HG03520 (cell line): ENCODE measurements at regions not wholly inside any gene's neighbourhood (a gene's known extent, or its start where the extent isn't known, plus 50 kb on each side); places are given as distances from the start of the nearest gene placed in this dataset.
"Not testable (repeated sequence)": the region's sequence is repeated elsewhere in the genome, so short reads cannot be mapped to it uniquely, and the experiment has no call there.

Experiments
- ATAC-seq: cut with Tn5 transposase; IDR thresholded peaks from one replicate; pipeline ENCODE4 v1.9.1; 2021; ENCODE audit warnings: mild to moderate bottlenecking, moderate library complexity; ENCODE audit not compliant: unreplicated experiment

DNA sequence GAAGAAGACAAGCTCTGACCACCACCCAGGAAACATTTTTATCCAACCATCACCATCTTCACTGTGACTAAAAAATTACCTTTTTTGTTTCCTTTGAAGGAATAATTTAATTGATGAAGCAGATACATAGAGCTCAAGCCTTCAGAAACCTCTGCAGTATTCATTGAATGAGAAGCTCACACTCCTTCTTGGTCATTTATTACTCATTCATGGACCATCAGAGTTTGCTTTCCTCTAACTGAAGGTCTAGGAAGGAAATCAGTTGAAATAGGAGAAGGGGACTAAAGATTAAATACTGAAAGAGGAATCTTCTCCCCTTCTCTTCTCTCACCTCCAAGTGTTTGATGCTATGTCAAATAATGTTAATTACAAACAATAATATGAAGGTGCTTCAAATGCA lies 290.6 kb upstream of the KLF3 start:
- no peak for ATAC-seq

DNA sequence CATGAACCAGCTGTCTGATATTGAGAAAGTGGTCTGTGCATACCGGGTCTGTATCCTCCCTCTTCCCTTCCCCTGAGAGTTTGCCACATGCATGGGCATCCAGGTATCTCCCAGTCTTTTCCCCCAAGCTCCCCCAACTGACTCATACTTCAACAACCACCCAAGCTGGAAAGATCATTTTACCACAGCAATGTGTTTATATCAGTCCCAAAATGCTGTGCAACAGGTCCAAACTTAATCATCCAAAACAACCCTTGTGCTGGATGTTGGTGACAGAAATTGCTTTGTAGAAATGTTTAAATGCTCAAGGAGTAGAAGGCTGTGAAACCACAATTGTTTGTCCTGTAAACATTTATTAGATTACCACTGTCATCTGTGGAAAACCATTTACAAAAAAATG lies 286.8 kb upstream of the KLF3 start:
- ATAC-seq = no peak

DNA sequence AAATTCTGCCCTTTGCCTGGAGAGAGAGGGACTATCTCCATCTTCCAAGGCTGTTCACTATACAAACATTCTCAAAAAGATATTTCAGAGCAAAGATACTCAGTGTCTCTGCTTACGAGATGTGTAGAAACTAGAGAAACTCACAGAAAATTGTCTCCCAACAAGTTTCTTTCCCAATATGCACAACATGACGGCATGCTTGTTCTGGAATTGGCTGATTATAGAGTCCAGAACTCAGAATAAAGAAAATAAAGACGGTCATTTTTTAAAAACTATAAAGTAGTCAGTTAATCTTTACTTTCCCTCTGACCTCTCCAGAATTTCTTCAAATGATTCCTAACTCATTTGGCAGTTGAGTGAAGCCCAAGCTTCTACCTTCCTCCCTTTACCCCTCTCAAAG lies 285.5 kb upstream of the KLF3 start:
- no peak for ATAC-seq

DNA sequence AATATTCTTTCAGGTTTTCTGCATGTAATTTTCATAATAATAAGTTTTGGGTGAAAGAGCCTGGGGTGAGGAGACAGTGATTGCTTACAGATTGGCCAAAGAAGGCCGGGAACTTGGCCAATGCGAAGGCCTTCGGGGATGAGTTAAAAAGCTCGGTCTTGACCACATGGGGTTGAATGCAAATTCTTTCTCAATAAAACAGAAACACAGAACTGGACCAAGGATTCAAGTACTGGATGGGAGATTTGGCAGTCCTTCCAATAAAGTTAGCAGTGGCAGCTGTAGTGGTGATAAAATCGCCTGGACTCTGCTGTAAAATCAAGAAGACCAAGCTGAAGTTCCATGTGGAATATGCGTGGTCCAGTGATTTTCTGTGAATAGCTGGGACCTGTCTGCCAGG lies 282.2 kb upstream of the KLF3 start:
- ATAC-seq = no peak

DNA sequence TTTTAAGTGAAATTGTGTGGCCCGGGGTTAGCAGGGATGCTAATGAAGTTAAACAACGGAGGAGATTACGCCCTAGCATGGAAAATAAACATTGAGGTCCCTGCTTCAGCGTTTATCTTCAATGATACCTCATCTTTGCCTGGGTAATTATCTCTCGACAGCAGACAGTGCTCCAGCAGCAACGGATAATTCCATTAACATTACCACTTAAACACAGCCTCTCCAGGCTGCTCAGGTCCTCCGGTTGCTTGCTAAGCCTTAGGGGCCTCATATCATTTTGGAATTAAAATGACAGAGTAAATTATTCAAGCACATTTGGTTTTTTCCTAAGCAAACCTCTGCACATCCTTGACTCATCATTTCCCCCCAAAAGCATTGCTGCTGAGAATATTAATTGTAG lies 281.5 kb upstream of the KLF3 start:
- no peak for ATAC-seq

DNA sequence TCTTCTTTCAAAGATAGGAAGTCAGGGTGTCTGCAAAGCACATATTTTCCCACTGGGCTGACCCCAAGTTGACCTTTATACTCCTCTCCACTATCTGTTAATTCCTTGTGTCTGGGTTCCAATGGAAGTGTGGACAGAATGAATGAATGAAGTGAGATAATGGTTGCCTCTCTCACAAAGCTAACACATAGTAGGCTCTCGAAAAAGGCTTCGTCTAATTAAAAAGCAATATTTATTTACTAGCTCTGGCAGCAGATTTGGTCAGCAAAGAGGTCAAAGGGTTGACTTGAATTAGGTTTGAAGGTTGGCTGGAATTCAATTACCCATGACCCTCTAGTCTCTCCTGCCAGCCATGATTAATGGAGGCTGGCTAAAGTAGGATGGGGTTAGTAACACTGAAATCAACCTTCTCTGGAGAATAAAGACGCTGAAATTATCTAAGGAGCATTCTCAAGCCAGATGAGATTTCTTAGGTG lies 280.3 kb upstream of the KLF3 start:
- no peak for ATAC-seq

DNA sequence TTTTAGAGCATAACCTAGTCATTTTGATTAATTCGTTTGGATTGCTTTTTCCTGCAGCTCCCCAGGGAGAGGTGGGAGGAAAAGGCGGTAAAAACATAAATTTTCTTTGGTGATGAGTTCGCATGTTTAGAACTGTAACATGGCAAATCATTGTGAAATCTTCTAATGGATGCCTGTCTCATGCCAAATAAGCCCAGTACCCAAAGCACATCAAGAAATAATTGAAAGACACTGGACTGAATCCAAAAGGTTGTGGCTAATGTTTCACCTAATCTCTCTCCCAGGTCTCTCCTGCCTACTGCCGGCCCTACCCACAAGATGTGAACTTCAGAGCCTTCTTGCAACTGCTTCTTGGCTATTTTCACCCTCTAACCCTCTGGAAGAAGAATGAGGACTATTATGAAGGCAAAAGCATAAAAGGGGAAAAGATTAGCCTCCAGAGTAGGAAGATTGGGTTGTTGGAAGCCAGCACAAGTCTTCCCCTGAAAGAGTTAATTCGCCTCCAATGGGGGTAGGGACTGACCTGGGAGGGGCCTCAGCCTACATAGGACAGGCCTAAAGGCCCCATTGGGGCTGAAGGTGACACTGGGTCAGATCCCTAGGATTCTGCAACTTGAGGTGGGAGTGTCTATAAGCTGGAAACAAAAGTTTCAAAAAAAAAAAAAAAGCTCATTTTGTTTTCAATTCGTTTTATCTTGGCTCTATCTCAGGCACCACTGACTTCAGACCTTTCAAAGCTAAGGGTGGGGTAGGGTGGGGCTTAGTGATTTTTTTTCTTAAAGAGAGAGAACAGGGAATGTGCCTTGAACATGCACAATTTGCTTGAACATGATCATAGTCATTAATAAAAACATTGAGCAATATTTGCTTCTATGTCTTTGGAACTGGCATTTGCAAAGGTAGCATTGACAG lies 278.6 kb upstream of the KLF3 start:
- ATAC-seq = no peak

DNA sequence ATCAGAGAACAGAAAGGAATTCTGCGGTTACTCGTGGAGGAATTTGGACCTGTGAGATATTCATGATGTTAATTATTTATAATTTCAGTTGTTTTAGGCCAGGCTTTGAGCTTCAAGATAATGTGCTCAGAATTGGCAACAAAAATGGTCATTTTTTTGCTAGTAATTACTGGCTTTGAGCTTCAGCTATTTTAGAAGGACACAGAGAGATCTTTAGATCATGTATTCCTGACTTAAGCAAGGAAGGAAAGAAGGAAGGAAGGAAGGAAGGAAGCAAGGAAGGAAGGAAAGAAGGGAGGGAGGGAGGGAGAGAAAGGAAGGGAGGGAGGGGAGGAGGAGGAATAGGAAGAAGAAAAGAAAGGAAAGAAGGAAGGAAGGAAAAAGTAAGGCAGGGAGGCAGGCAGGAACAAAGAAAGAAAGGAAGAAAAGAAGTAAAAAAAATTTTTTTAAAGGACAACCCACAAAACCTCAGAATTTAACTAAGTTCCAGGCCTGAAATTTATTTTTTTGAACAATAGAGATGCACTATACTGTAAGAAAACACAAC lies 277.9 kb upstream of the KLF3 start:
- no peak for ATAC-seq

DNA sequence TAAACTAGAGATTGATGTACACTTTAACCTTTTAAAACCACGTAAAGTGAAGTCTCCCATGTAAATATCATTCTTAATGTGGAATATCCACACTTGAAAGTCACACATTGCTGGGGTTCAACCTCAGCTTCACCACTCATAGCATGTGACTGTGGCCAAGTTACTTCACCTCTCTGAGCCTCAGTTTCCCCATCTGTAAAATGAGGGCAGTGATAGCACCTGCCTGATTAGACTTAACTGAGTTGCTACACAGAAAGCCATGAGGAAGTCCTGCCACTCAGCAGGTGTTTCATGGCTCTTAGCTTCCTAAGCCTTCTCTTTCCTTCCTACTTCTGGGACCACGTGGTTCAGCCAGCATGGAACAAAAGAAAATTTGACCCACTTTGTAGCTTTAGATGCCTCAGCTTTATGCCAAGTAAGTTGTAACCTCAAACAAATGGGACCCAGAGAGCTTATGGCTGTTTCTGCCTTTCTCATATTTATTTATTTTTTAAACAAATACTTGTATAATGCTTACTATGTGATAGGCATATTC lies 277.3 kb upstream of the KLF3 start:
- no peak for ATAC-seq

DNA sequence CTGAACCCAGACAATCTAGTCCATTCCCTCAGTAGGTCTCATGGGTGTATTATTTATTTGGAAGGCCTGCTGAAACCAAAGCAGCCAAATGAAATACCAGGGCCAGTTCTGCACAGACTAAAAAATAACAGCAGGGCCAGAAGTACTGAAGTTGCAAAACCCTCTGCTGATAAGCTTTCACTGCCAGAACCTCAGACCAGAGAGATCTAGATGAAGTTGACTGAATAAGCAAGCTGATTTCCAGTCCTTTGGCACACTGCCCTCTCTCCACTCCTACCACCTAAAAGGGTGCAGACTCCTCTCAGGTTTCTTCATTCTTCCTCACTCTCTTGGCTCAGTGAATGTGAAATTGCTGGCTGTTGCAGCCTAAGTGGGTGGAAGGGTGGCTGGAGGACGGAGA lies 276.7 kb upstream of the KLF3 start:
- ATAC-seq = no peak

DNA sequence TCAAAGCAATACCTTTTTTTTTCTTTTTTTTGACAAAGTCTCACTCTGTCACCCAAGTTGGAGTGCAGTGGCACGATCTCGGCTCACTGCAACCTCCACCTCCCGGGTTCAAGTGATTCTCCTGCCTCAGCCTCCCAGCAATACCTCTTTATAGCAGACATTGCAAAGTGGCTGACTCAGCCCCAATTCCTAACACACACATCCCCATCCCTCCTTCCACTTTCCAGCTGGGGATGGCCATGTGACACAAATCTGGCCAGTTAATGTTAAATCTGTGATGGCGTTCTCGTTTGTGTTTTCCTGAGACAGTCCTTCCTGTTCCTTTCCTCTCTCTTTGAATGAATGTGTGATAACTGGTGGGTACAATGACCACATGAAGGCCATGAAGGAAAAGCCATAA lies 276.2 kb upstream of the KLF3 start:
- ATAC-seq = no peak

DNA sequence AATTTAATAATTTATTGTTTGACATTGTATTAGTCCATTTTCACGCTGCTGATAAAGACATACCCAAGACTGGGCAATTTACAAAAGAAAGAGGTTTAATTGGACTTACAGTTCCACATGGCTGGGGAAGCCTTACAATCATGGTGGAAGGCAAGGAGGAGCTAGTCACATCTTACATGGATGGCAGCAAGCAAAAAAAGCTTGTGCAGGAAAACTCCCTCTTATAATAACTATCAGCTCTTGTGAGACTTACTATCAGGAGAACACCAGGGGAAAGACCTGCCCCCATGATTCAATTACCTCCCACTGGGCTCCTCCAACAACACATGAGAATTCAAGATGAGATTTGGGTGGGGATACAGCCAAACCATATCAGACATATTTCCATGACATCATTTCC lies 275.1 kb upstream of the KLF3 start:
- not testable (repeated sequence) for ATAC-seq

DNA sequence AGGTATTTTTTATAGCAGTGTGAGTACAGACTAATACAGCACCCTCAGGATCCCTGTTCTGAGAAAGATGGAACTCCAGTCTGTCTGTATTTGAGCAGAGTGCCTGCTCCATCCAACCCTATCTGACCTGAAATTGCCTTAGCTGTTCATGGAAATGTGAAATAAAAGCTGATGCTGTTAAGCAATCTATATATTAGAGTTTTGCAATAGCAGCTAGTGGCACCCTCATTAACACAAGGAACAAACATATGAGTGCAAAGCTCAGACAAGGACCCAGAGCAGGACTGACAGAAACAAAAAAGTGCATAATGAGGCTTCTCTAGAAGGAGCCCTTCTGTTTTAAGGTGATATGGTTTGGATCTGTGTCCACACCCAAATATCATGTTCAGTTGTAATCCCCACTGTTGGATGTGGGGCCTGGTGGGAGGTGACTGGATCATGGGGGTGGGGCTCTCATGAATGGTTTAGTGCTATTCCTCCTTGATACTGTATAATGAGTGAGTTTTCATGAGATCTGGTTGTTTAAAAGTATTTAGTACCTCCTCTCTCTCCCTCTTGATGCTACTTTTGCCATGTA lies 272.9 kb upstream of the KLF3 start:
- ATAC-seq = no peak

DNA sequence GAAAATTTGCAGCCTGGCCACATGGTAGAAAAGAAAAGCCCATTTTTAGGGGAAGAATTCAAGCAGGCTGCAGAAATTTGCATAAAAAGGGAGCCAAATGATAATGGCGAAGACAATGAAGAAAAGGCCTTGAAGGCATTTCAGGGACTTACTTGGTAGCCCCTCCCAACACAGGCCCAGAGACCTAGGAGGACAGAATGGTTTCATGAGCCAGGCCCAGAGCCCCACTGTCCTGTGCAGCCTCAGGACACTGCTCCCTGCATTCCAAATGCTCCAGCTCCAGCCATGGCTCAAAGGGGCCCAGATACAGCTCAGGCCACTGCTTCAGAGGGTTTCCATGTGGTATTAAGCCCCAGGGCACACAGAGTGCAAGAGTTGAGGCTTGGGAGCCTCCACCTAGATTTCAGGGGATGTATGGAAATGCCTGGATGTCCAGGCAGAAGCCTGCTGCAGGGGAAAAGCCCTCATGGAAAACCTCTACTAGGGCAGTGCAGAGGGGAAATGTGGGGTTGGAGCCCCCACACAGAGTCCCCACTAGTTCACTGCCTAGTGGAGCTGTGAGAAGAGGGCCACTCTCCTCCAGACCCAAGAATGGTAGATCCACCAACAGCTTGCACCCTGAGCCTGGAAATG lies 271.7 kb upstream of the KLF3 start:
- no peak for ATAC-seq

DNA sequence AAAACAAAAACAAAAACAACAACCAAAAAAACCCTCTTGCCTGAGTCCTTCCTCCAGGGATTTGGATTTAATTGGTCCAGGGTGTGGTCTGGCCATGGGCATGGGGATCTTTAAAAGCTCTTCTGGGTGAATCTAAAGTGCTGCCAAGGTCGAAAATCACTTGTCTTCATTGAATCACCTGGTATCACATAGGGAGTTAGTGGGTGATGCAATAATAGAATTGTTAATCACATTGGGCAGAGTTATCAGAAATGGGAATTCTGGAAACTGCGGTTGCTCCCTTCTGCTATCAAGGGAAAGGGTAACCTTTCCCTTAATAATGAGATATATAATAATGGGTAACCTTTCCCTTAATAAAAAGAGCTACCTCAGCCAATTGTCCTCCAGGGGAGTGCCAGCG lies 267.9 kb upstream of the KLF3 start:
- no peak for ATAC-seq

DNA sequence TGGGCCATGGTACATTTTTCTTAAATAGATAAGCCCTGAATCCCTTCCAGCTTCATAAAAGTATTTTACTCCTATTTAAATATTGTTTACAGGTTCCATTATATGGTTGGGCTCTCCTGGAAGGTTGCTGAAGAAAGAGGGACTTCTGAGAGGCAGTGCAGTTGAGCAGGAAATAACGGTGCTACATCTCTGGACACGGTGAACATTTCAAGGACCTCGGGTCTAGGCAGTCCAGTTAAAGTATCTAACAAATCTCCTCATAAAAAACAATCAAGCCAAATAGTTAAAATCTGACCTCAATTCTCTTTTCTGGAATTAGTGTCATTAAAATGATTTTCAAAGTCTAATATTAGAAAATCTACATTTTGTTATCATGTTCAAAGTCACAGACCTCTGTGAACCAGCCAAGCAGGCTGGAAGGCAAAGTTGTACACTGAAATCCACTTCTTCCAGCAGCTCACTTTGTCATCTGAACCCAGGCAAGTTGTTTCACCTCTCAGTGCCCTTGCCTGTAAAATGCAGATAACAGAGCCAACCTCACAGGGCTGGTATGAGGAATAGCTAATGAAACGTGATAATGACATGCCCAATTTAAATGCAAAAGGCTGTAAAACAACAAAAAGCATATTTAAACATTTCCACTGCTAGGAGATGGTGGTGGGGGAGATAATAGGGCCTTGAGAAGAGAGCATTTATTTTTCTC lies 267.0 kb upstream of the KLF3 start:
- ATAC-seq = no peak

DNA sequence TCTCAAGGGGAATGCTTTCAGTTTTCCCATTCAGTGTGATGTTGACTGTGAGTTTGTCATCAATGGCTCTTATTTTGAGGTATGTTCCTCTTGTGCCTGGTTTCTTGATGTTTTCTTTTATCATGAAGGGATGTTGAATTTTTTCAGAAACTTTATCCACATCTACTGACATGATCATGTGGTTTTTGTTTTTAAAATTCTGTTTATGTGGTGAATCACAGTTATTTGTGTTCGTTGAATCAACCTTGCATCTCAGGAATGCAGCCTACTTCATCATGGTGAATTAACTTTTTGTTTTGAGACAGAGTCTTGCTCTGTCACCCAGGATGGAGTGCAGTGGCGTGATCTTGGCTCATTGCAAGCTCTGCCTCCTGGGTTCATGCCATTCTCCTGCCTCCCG lies 263.1 kb upstream of the KLF3 start:
- no peak for ATAC-seq

DNA sequence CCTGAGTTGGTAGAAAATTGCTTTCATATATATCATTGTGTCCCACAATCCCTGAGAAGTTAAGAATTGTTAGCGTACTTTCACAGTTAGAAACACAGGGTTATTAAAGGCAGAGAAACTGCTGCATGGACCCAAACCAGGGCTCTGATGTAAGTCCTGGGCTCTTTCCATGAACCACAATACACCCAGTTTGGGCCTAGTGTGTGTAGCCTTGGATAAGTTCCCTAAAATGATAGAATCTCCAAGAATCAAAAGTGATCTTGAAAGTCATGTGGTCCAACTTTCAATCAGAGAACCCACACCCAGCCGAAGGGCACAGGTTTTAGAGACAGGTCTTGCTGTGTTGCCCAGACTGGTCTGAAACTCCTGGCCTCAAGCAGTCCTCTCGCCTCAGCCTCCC lies 257.8 kb upstream of the KLF3 start:
- no peak for ATAC-seq

DNA sequence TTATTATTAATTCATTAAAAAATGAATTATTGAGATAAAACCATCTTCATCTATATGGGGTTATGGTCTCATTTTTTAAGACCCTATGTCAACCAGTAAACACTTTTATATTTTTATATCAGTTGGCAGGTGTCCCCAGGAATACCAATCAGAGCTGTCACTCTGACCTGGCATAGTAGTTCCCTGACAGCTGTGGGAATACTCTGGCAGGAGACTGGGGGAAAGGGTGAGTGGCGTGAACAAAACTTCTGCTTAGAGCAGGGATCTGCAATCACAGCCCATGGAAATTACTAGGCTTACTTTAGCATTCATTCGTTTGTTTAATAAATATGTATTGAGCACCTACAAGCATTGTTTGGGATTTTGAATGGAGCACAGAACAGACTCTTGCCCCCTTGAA lies 254.1 kb upstream of the KLF3 start:
- ATAC-seq = no peak

DNA sequence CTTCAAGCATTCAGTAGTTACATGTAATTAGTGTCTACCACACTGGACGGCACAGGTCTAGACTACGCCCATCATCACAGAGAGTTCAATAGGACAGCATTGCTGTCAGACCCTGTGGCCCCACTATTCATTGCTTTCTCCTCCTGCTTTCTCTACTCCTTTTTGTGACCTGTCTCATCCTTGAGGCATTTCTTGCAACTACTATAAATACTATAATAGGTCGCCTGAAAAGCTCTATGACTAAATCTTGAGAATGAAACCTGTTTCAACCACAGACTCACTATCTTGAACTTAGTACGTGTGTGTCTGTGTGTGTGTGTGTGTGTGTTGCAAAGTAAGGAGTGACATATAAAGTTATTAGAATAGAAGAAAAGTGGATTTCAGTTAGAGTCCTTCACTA lies 252.9 kb upstream of the KLF3 start:
- peak; percentile 71 for ATAC-seq

DNA sequence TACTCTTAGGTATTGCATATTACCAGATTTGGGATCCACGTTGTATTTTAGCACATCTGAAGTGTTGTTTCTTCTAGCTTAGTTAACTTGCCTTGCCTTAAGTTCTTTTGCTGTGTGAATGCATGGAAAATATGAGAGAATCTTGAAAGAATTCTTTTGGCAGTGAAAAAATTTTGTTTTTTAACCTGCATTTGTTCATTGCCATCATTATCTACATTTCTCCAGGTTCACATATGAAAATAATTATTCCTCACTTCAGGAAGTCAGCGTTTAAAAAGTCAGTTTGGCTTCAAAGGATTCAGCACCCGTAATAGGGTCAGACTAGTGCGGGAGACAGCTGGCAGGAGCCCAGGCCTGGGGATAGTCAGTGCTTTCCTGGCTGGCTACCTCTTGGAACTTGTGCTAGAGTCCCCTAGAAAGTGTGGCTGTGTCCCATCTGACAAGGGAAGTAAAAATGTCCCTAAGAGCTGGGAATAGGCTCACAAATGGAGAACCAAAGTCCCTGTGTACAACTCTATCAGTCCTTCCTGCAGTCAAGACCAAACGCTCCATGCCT lies 251.9 kb upstream of the KLF3 start:
- ATAC-seq = no peak
